Glutamatergic neuron (in vitro differentiated cells): ENCODE measurements at regions not wholly inside any gene's neighbourhood (a gene's known extent, or its start where the extent isn't known, plus 50 kb on each side); places are given as distances from the start of the nearest gene placed in this dataset.
A peak's percentile ranks its signal among the peaks of the same experiment; 100 is the strongest.

ENCODE experiments used
- DNase-seq: peaks from one replicate; pipeline ENCODE4 v3.0.0; 2022
- H3K27ac Mint-ChIP-seq: one replicate; pipeline ENCODE4 v1.8.0; 2020; ENCODE audit warnings: mild to moderate bottlenecking, mixed read lengths, inconsistent platforms; ENCODE audit not compliant: unreplicated experiment
- H3K27me3 Mint-ChIP-seq: one replicate; pipeline ENCODE4 v1.8.0; 2020; ENCODE audit warnings: mild to moderate bottlenecking, moderate library complexity, mixed read lengths, inconsistent platforms; ENCODE audit not compliant: unreplicated experiment
- H3K36me3 Mint-ChIP-seq: one replicate; pipeline ENCODE4 v1.8.0; 2020; ENCODE audit warnings: mild to moderate bottlenecking, mixed read lengths, inconsistent platforms; ENCODE audit not compliant: unreplicated experiment
- H3K4me1 Mint-ChIP-seq: one replicate; pipeline ENCODE4 v1.8.0; 2020; ENCODE audit warnings: mild to moderate bottlenecking, low read depth, mixed read lengths, inconsistent platforms; ENCODE audit not compliant: unreplicated experiment
- H3K4me3 Mint-ChIP-seq: one replicate; pipeline ENCODE4 v1.8.0; 2020; ENCODE audit warnings: mild to moderate bottlenecking, mixed read lengths, inconsistent platforms; ENCODE audit not compliant: unreplicated experiment
- H3K9me3 Mint-ChIP-seq: one replicate; pipeline ENCODE4 v1.8.0; 2020; ENCODE audit warnings: mild to moderate bottlenecking, moderate library complexity, mixed read lengths, inconsistent platforms; ENCODE audit not compliant: unreplicated experiment
- TF ChIP-seq, protein P1 (sequence below): fragments of 200-600 bp; sonication (generic); IDR thresholded peaks from one replicate; pipeline ENCODE4 v1.5.0; 2021; ENCODE audit not compliant: partially characterized antibody, unreplicated experiment

GRCh38 chr11:103537904-103538502 lies 428.8 kb downstream of the DYNC2H1 start:
- peaks cover 12% of the 10 kb centered on the region for H3K27me3 Mint-ChIP-seq
- DNase-seq = no peak
- peak overlapping the region; percentile 75 for H3K4me3 Mint-ChIP-seq
- peaks cover 17% of the 10 kb centered on the region for H3K9me3 Mint-ChIP-seq
- TF ChIP-seq, protein P1, sequence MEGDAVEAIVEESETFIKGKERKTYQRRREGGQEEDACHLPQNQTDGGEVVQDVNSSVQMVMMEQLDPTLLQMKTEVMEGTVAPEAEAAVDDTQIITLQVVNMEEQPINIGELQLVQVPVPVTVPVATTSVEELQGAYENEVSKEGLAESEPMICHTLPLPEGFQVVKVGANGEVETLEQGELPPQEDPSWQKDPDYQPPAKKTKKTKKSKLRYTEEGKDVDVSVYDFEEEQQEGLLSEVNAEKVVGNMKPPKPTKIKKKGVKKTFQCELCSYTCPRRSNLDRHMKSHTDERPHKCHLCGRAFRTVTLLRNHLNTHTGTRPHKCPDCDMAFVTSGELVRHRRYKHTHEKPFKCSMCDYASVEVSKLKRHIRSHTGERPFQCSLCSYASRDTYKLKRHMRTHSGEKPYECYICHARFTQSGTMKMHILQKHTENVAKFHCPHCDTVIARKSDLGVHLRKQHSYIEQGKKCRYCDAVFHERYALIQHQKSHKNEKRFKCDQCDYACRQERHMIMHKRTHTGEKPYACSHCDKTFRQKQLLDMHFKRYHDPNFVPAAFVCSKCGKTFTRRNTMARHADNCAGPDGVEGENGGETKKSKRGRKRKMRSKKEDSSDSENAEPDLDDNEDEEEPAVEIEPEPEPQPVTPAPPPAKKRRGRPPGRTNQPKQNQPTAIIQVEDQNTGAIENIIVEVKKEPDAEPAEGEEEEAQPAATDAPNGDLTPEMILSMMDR = peak; percentile 58
- peaks cover 25% of the 10 kb centered on the region for H3K4me1 Mint-ChIP-seq
- peak overlapping the region; percentile 91 for H3K27ac Mint-ChIP-seq
- peaks cover 6% of the 10 kb centered on the region for H3K36me3 Mint-ChIP-seq

DNA sequence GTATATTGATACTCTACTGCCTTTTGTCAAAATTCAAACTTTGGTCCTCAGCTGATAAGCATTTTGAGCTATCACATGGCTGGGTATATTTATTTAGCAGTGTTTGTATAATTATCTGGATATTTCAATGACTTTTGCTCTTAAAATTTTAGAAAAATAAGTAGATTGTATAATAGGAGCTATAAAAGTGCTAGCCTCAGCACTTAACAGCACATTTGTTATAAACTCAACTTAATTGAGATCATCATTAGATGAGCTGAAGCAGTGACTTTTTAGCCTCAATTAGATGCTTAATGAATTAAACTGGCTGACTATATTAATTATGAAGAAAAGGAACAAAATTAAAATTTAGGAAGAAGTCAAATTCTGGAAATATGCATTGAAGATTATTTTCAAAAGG lies 429.9 kb downstream of the DYNC2H1 start:
- H3K4me1 Mint-ChIP-seq = peaks cover 25% of the 10 kb centered on the region
- H3K27me3 Mint-ChIP-seq = peaks cover 14% of the 10 kb centered on the region
- DNase-seq = no peak
- H3K4me3 Mint-ChIP-seq = no peak overlapping the region
- H3K9me3 Mint-ChIP-seq = peaks cover 18% of the 10 kb centered on the region
- H3K36me3 Mint-ChIP-seq = peaks cover 12% of the 10 kb centered on the region
- TF ChIP-seq, protein P1 = no peak
- no peak overlapping the region for H3K27ac Mint-ChIP-seq

GRCh38 chr11:103541186-103541795 lies 432.1 kb downstream of the DYNC2H1 start:
- H3K9me3 Mint-ChIP-seq = peaks cover 20% of the 10 kb centered on the region
- peaks cover 13% of the 10 kb centered on the region for H3K27me3 Mint-ChIP-seq
- DNase-seq = no peak
- peaks cover 12% of the 10 kb centered on the region for H3K36me3 Mint-ChIP-seq
- H3K4me1 Mint-ChIP-seq = peaks cover 21% of the 10 kb centered on the region
- TF ChIP-seq, protein P1 = no peak
- H3K27ac Mint-ChIP-seq = no peak overlapping the region
- H3K4me3 Mint-ChIP-seq = no peak overlapping the region

DNA sequence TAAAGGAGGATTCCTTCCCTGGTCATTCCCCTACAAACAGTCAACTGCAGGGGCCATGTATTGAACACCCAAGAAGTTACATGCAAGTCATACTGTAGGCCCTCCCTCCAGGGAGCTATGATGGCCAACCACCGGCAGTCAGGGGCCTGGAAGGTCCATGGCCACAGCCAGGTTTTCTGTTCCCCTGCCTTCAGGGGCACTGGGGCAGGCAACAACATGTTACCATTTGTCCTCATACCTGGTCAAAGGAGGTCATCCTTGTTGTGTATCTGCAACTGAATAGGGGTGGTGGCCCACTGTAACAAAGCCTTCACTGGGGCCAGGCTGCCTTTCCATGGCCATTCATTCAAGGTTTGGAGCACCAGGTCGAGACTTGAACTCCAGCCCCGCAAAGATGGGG lies 433.6 kb downstream of the DYNC2H1 start:
- Mint-ChIP-seq H3K27me3 (peaks cover 3% of the 10 kb centered on the region), H3K36me3 (peaks cover 12% of the 10 kb centered on the region), H3K4me3 (no peak overlapping the region), H3K27ac (no peak overlapping the region), H3K4me1 (peaks cover 10% of the 10 kb centered on the region), H3K9me3 (peaks cover 8% of the 10 kb centered on the region)
- DNase-seq = no peak
- TF ChIP-seq, protein P1 = no peak

DNA sequence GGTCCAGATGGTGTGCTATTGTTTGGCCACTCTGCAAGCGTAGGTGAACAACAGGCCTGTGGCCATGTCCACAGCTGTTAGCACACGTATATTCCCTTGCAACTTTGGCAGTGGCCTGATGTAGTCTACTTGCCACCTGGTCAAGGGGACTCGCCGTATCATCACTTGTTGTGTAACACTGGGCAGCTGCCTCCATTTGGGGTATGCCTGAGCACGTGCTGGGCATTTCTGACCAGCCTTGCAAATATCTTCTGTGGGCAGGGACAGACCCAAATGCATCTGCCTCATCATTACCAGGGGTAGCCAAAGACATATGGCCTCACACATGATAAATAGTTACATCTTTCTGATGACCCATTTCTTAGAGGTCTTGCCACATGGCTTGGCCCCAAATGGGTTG lies 434.2 kb downstream of the DYNC2H1 start:
- DNase-seq = no peak
- Mint-ChIP-seq H3K4me1 (peaks cover 10% of the 10 kb centered on the region), H3K27me3 (peaks cover 3% of the 10 kb centered on the region), H3K4me3 (no peak overlapping the region), H3K27ac (no peak overlapping the region), H3K9me3 (peaks cover 8% of the 10 kb centered on the region), H3K36me3 (peaks cover 12% of the 10 kb centered on the region)
- TF ChIP-seq, protein P1 = no peak
